Keratinocyte (primary cell): ENCODE measurements at regions not wholly inside any gene's neighbourhood (a gene's known extent, or its start where the extent isn't known, plus 50 kb on each side); places are given as distances from the start of the nearest gene placed in this dataset.

Experiments used
- DNase-seq: peaks from one replicate; pipeline ENCODE4 v3.0.0-alpha.2; 2011; ENCODE audit warnings: low read depth, missing footprints, low spot score
- FAIRE-seq: peaks from 2 replicates; lab custom pipeline; 2011; peaks lifted over from hg19 to GRCh38; lab: Jason Lieb, UNC
- H2AFZ ChIP-seq: 2 replicates; pipeline ENCODE4 v1.6.0; 2012; ENCODE audit warnings: low read length, control low read depth, inconsistent platforms; ENCODE audit not compliant: control insufficient read depth
- H3K27ac ChIP-seq: 2 replicates; pipeline ENCODE4 v1.5.1; 2011; ENCODE audit warnings: low read length; ENCODE audit not compliant: control insufficient read depth, insufficient read depth
- H3K27me3 ChIP-seq: 3 replicates; pipeline ENCODE4 v1.6.0; 2011; ENCODE audit warnings: low read length; ENCODE audit not compliant: control insufficient read depth, insufficient read depth; ENCODE audit errors: extremely low read depth
- H3K36me3 ChIP-seq, 2 experiments: 2 replicates in 1 of 2; 3 replicates in 1 of 2; pipeline ENCODE4 v1.5.1; 2011; ENCODE audit warnings: low read length in 2 of 2, mild to moderate bottlenecking in 1 of 2; ENCODE audit not compliant: control insufficient read depth in 2 of 2, insufficient read depth in 2 of 2; ENCODE audit errors: extremely low read depth in 1 of 2
- H3K4me1 ChIP-seq: 3 replicates; pipeline ENCODE4 v1.5.1; 2011; ENCODE audit warnings: low read length; ENCODE audit not compliant: control insufficient read depth, insufficient read depth; ENCODE audit errors: extremely low read depth
- H3K4me2 ChIP-seq: 3 replicates; pipeline ENCODE4 v1.6.0; 2011; ENCODE audit warnings: low read depth, low read length; ENCODE audit not compliant: control insufficient read depth, insufficient read depth; ENCODE audit errors: extremely low read depth
- H3K4me3 ChIP-seq, 3 experiments: fragments of 200-600 bp in 1 of 3; sonication (generic) in 1 of 3; 2 replicates in 2 of 3; 3 replicates in 1 of 3; pipeline ENCODE4 v1.5.1; 2011 to 2016; ENCODE audit warnings: low read length in 3 of 3, mild to moderate bottlenecking in 3 of 3, control low read depth in 2 of 3, inconsistent platforms in 1 of 3, low read depth in 1 of 3, mixed read lengths in 1 of 3, mixed run types in 1 of 3, moderate library complexity in 1 of 3; ENCODE audit not compliant: control insufficient read depth in 2 of 3, insufficient read depth in 2 of 3; ENCODE audit errors: extremely low read depth in 1 of 3
- H3K79me2 ChIP-seq: 2 replicates; pipeline ENCODE4 v1.6.0; 2012; ENCODE audit warnings: low read length; ENCODE audit not compliant: control insufficient read depth, insufficient read depth
- H3K9ac ChIP-seq: 3 replicates; pipeline ENCODE4 v1.6.0; 2011; ENCODE audit warnings: low read length; ENCODE audit not compliant: control insufficient read depth, insufficient read depth; ENCODE audit errors: extremely low read depth
- H3K9me1 ChIP-seq: 3 replicates; pipeline ENCODE4 v1.6.0; 2011; ENCODE audit warnings: low read length; ENCODE audit not compliant: control insufficient read depth, insufficient read depth; ENCODE audit errors: extremely low read depth
- H3K9me3 ChIP-seq: 2 replicates; pipeline ENCODE4 v1.5.1; 2012; ENCODE audit warnings: low read depth, low read length; ENCODE audit not compliant: control insufficient read depth
- H4K20me1 ChIP-seq: 3 replicates; pipeline ENCODE4 v1.6.0; 2011; ENCODE audit warnings: low read length; ENCODE audit not compliant: control insufficient read depth, insufficient read depth; ENCODE audit errors: extremely low read depth
- CTCF ChIP-seq, 3 experiments: IDR thresholded peaks in 1 of 3; conservative IDR thresholded peaks in 1 of 3; optimal IDR thresholded peaks in 1 of 3; 2 replicates in 2 of 3; 3 replicates in 1 of 3; pipeline versions ENCODE3 to v1.5.1; 2011; ENCODE audit warnings: low read length in 3 of 3, mild to moderate bottlenecking in 3 of 3, moderate library complexity in 2 of 3, control low read depth in 1 of 3, inconsistent platforms in 1 of 3; ENCODE audit not compliant: insufficient read depth in 2 of 3; ENCODE audit errors: extremely low read depth in 1 of 3
- EZH2 ChIP-seq: IDR thresholded peaks from one replicate; pipeline ENCODE4 v1.6.1; 2012; ENCODE audit warnings: inconsistent platforms, mild to moderate bottlenecking, low read length, moderate library complexity
- dilution Hi-C: fragments of 300-500 bp; cut with MboI; formaldehyde crosslinking; loops from one replicate; pipeline ENCODE4 v1.7.0; 2020; ENCODE audit warnings: low sequenced_read_pairs; ENCODE audit not compliant: extremely low pct_ligation_motif_present

GRCh38 chr20:11437611-11438380 lies 479.9 kb upstream of the BTBD3 start:
- H3K4me1 ChIP-seq, result peaks cover 9% of the 10 kb centered on the region
- H3K9me1 ChIP-seq, result no peaks in the 10 kb centered on the region
- H3K9ac ChIP-seq, result no peak overlapping the region
- no peak overlapping the region for H3K4me3 ChIP-seq
- no peak for DNase-seq
- FAIRE-seq, result peak; percentile 32
- H4K20me1 ChIP-seq, result no peaks in the 10 kb centered on the region
- no peak overlapping the region for H3K4me2 ChIP-seq
- TF ChIP-seq EZH2 (no peak), CTCF (optimal IDR thresholded peaks at IDR 0.05 in 1 of 3, IDR thresholded peaks at IDR 0.05 in 1 of 3, conservative IDR thresholded peaks at IDR 0.05 in 1 of 3; ENCODE audit: extremely low read depth in 1 of 3, insufficient read depth in 2 of 3, low read length in 3 of 3) (no peak)
- no peaks in the 10 kb centered on the region for H3K27me3 ChIP-seq
- peak overlapping the region; percentile 47 for H3K27ac ChIP-seq
- H3K36me3 ChIP-seq, result no peaks in the 10 kb centered on the region
- H2AFZ ChIP-seq, result peak overlapping the region; percentile 18
- H3K79me2 ChIP-seq, result no peaks in the 10 kb centered on the region
- peaks cover 3% of the 10 kb centered on the region for H3K9me3 ChIP-seq
- dilution Hi-C loops, result no loop called here

DNA sequence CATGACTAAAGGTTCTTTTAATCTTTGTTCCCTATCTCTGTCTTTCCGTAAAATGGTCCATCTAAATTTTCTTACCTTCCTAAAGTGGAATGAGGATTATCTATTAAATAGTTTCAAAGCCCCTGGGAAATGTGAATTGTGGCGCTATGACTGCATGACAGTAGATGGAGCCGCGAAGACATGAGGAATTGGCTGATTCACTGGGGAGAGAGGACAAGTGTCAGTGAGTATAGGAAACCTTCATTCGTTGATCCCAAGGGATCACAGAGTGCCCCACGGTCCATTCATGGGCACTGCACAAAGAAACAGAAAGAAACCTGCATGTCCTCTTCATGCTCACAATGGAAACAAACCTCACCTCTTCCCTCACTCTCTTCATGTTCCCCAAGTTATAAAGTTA lies 479.3 kb upstream of the BTBD3 start:
- H3K4me1 ChIP-seq, result peaks cover 9% of the 10 kb centered on the region
- H3K79me2 ChIP-seq, result no peaks in the 10 kb centered on the region
- dilution Hi-C loops, result no loop called here
- no peak overlapping the region for H3K4me3 ChIP-seq
- H2AFZ ChIP-seq, result no peak overlapping the region
- DNase-seq (no peak), FAIRE-seq (no peak)
- no peaks in the 10 kb centered on the region for H4K20me1 ChIP-seq
- H3K9ac ChIP-seq, result no peak overlapping the region
- peaks cover 3% of the 10 kb centered on the region for H3K9me3 ChIP-seq
- H3K9me1 ChIP-seq, result no peaks in the 10 kb centered on the region
- peak overlapping the region; percentile 6 for H3K27ac ChIP-seq
- no peaks in the 10 kb centered on the region for H3K36me3 ChIP-seq
- TF ChIP-seq CTCF (optimal IDR thresholded peaks at IDR 0.05 in 1 of 3, IDR thresholded peaks at IDR 0.05 in 1 of 3, conservative IDR thresholded peaks at IDR 0.05 in 1 of 3; ENCODE audit: extremely low read depth in 1 of 3, insufficient read depth in 2 of 3, low read length in 3 of 3) (peak in 1 of 3 experiments; percentile 40), EZH2 (no peak)
- no peaks in the 10 kb centered on the region for H3K27me3 ChIP-seq
- H3K4me2 ChIP-seq, result no peak overlapping the region
